HuH-7 (cell line): ENCODE measurements at regions not wholly inside any gene's neighbourhood (a gene's known extent, or its start where the extent isn't known, plus 50 kb on each side); places are given as distances from the start of the nearest gene placed in this dataset.

ENCODE experiments used
- DNase-seq: peaks from one replicate; pipeline ENCODE4 v3.0.0; 2011; ENCODE audit warnings: low spot score

- no peak for DNase-seq
Measured at GRCh38 chr4:187238646-187239045, 515.0 kb upstream of the FAT1 start.

- DNase-seq = no peak
Measured at GRCh38 chr4:187251896-187252295, 528.2 kb upstream of the FAT1 start.

GRCh38 chr4:187256897-187257296, 533.2 kb upstream of the FAT1 start:
- no peak for DNase-seq

DNA sequence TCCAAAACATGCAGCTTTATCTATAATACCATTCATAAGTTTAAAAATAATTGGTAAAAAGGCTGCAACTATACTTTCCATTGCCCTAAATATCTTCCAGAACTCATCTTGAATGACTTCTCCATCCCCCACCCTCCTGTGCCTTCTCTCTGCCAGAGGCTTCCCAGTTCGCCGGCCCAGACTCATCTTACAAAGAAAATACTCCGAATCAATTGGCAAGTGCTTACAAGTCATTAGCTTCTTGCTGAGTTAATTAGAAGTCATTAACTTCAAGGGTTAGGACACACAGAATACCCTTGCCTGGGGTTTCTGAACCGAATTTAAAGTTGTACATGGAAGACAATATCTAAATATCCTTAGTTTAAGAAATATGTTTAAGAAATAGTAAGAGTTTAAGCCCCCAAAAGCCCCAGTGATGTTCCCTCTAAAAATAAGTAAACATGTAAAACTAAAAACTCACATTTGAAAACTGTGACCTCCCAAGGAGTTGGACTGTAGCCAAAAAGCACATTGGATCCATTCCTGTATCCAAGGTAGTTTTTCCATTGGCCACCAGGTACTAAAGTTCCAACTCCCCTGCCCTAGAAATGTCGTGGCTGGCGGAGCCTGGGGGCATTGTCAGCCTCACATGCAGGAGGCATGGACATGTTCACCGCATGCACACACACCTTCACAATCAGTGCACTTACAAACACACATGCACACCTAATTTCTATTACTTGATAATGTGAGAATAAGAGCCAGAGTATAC, 535.2 kb upstream of the FAT1 start:
- DNase-seq = no peak

- no peak for DNase-seq
Measured at GRCh38 chr4:187268940-187269339, 545.3 kb upstream of the FAT1 start.

- no peak for DNase-seq
Measured at GRCh38 chr4:187270154-187270553, 546.5 kb upstream of the FAT1 start.

- no peak for DNase-seq
Measured at GRCh38 chr4:187271848-187272247, 548.2 kb upstream of the FAT1 start.

DNA sequence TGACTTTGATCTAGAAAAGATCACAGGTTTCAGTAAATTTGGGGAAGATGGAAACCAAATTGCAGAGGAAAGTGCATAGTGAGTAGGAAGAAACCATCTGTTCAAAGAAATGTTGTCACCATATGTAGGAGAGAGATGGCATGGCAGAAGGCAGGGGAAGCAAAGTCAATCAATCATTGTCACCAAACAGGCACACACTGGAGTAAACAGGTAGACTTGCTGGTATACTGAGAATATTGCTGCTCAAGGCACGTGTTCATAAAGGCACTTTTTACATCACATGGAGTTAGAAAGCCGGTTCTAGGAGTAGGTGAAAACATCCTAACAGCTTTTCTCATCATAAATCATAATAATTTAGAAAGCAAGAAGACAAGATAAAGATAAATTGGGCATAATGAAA, 550.5 kb upstream of the FAT1 start:
- no peak for DNase-seq

GRCh38 chr4:187276736-187277408, 553.2 kb upstream of the FAT1 start:
- DNase-seq = no peak

GRCh38 chr4:187283201-187283955, 559.7 kb upstream of the FAT1 start:
- DNase-seq = no peak

DNA sequence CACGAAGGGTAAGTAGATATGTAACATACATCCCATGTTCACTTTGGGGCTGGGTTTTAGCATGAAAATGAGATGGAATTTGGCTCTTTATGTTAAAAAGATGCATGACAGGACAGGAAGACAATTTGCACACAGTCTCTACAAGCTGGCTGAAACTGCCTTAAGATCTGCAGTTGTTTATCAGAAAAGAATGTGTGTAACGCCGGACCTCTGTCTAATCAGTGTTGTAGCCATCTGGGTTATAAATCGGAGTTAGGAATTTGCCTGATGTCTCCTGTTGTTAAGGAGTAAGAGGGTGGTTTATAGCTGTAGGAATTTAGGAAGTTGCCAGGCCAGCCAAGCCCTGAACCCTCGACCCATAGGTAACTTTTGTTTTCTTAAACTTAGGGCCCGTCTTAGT, 562.9 kb upstream of the FAT1 start:
- DNase-seq = no peak

- DNase-seq = no peak
Measured at GRCh38 chr4:187289371-187289770, 565.7 kb upstream of the FAT1 start.

- no peak for DNase-seq
Measured at GRCh38 chr4:187294861-187295260, 571.2 kb upstream of the FAT1 start.

GRCh38 chr4:187301923-187302322, 578.3 kb upstream of the FAT1 start:
- DNase-seq = no peak

GRCh38 chr4:187302457-187303150, 578.9 kb upstream of the FAT1 start:
- no peak for DNase-seq

- no peak for DNase-seq
Measured at GRCh38 chr4:187304133-187304532, 580.5 kb upstream of the FAT1 start.

DNA sequence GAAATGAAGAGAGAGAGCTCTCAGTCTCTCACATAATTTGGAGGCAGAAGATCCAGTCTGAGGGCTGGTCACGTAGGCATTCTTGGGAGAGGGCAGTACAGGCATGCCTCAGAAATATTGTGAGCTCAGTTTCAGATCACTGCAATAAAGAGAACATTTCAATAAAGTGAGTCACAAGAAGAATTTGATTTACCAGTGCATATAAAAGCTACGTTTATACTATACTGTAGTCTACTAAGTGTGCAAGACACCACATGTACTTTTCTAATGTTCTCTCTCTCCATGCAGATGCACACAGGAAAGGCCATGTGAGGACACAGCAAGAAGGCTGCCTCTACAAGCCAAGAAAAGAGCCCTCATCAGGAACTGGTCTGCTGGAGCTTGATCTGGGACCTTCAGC, 583.5 kb upstream of the FAT1 start:
- no peak for DNase-seq

DNA sequence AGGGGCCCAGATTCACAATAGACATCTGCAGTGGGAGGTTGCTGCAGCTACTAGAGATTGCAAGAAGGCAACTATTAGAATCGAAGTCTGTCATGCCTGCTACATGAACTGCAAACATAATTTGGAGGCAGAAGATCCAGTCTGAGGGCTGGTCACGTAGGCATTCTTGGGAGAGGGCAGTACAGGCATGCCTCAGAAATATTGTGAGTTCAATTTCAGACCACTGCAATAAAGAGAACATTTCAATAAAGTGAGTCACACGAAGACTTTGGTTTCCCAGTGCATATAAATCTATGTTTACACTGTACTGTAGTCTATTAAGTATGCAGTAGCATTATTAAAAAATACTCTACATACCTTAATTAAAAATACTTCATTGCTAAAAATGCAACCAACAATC, 585.8 kb upstream of the FAT1 start:
- DNase-seq = no peak

GRCh38 chr4:187312299-187312698, 588.6 kb upstream of the FAT1 start:
- DNase-seq = no peak

- DNase-seq = no peak
Measured at GRCh38 chr4:187317799-187318198, 594.1 kb upstream of the FAT1 start.

DNA sequence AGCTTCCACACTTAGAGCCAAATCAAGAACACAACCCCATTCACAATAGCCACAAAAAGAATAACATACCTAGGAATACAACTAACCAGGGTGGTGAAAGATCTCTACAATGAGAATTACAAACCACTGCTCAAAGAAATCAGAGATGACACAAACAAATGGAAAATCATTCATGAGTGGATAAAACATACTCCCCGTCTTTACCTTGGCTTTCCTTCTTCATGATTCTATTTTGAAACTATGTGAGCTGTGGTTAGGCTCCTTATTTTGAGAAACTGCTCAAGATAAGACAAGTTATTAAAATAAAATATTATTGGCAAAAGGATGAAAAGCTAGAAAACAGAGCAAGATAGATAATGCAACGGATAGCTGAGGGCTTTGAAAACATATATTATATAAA, 598.1 kb upstream of the FAT1 start:
- no peak for DNase-seq

DNA sequence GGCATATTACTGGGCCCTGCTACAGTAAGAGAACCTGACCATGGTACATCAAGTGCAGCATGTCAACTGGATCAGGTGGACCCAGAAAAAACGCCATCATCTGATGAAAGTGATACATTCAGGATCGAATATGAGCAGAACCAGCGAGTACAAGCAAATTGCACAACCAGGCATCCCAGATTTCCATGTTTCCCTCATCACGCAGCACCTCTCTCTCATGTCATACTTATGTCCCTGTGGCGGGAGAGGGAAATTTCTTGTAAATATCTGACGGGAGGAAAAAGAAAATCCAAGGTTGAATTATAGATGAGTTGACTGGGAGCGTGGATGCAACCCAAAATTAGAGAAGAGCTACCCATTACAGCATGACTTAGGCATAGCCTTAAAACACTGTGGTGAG, 608.5 kb upstream of the FAT1 start:
- no peak for DNase-seq

GRCh38 chr4:187333151-187333550, 609.5 kb upstream of the FAT1 start:
- no peak for DNase-seq
